Colonic mucosa (tissue), 4 donors: ENCODE measurements at regions not wholly inside any gene's neighbourhood (a gene's known extent, or its start where the extent isn't known, plus 50 kb on each side); places are given as distances from the start of the nearest gene placed in this dataset.

Experiments
- DNase-seq: peaks from one replicate; pipeline ENCODE4 v3.0.0-alpha.2; 2020
- H3K27ac ChIP-seq: fragments of 200-600 bp; one replicate; pipeline ENCODE4 v1.8.0; 2021
- H3K27me3 ChIP-seq: fragments of 200-600 bp; one replicate; pipeline ENCODE4 v1.8.0; 2021
- H3K36me3 ChIP-seq: fragments of 200-600 bp; one replicate; pipeline ENCODE4 v1.8.0; 2021
- H3K4me1 ChIP-seq: fragments of 200-600 bp; one replicate; pipeline ENCODE4 v1.8.0; 2021; ENCODE audit warnings: mild to moderate bottlenecking
- H3K4me3 ChIP-seq: fragments of 200-600 bp; one replicate; pipeline ENCODE4 v1.8.0; 2021
- H3K9ac ChIP-seq, 2 donors: one replicate each; pipeline ENCODE4 v1.7.0; 2013; ENCODE audit warnings: control low read depth in 2 of 2, low read depth in 2 of 2, low read length in 2 of 2
- H3K9me3 ChIP-seq: fragments of 200-600 bp; one replicate; pipeline ENCODE4 v1.8.0; 2021
- intact Hi-C: fragments of 100-400 bp; cut with DNase I; formaldehyde crosslinking; loops from one replicate; pipeline ENCODE4 v1.14.1; 2022
- TF ChIP-seq, protein P1 (sequence below): fragments of 200-600 bp; IDR thresholded peaks from one replicate; pipeline ENCODE4 v1.8.0; 2022; ENCODE audit warnings: antibody characterized with exemption, mild to moderate bottlenecking
- donor health status: healthy.
- donor health status: DM: no; HTN: no; CAD: no.
- donor health status: DM: no; HTN: no; CAD: no.

DNA sequence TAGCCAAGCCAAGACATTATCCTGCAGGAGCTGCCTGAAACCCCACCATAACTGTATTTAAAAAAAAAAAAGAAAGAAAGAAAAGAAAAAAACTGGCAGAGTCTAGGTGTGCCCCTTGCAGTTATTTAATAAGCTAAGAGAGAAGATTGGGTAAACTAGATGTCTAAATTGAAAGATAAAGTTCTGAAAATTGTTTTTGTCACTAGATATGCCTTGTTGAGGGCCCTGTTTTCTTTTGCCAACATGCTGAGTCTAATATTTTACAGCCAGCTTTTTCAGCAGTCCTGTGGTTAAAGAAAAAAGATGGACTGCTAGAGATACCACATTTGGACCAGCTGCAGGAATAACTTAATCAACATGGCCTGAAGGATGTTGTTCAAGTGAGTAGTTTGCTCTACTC, 116.3 kb upstream of the TCF21 start:
- Histone ChIP-seq H3K4me1 (no peaks in the 10 kb centered on the region), H3K27me3 (no peaks in the 10 kb centered on the region), H3K9ac (no peak overlapping the region), H3K9me3 (no peaks in the 10 kb centered on the region), H3K36me3 (no peaks in the 10 kb centered on the region), H3K4me3 (no peak overlapping the region), H3K27ac (no peak overlapping the region)
- TF ChIP-seq, protein P1, sequence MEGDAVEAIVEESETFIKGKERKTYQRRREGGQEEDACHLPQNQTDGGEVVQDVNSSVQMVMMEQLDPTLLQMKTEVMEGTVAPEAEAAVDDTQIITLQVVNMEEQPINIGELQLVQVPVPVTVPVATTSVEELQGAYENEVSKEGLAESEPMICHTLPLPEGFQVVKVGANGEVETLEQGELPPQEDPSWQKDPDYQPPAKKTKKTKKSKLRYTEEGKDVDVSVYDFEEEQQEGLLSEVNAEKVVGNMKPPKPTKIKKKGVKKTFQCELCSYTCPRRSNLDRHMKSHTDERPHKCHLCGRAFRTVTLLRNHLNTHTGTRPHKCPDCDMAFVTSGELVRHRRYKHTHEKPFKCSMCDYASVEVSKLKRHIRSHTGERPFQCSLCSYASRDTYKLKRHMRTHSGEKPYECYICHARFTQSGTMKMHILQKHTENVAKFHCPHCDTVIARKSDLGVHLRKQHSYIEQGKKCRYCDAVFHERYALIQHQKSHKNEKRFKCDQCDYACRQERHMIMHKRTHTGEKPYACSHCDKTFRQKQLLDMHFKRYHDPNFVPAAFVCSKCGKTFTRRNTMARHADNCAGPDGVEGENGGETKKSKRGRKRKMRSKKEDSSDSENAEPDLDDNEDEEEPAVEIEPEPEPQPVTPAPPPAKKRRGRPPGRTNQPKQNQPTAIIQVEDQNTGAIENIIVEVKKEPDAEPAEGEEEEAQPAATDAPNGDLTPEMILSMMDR, result no peak
- no peak for DNase-seq
- intact Hi-C loops, result no loop called here

DNA sequence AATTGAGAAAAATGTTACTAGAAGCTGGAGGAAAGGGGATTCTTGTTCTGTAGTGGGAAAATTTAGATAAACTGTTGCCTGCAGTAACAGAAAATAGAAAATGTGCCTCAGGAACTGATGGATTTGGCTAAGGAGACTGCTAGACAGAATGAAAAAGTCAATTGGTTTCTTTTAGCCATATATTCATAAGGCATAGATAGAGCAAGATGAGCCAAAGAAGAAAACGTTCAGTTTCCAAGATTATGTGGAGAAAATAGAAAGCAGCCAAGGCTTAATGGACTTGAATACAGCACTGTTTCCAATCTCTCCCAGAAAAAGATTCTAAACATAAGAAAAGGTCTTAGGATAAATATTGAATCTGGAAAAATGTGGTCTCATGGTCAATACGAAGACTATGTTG, 115.1 kb upstream of the TCF21 start:
- no peaks in the 10 kb centered on the region for H3K4me1 ChIP-seq
- H3K4me3 ChIP-seq, result no peak overlapping the region
- H3K36me3 ChIP-seq, result no peaks in the 10 kb centered on the region
- intact Hi-C loops, result no loop called here
- H3K9me3 ChIP-seq, result no peaks in the 10 kb centered on the region
- H3K9ac ChIP-seq, result no peak overlapping the region
- TF ChIP-seq, protein P1, result no peak
- no peak overlapping the region for H3K27ac ChIP-seq
- no peaks in the 10 kb centered on the region for H3K27me3 ChIP-seq
- no peak for DNase-seq

DNA sequence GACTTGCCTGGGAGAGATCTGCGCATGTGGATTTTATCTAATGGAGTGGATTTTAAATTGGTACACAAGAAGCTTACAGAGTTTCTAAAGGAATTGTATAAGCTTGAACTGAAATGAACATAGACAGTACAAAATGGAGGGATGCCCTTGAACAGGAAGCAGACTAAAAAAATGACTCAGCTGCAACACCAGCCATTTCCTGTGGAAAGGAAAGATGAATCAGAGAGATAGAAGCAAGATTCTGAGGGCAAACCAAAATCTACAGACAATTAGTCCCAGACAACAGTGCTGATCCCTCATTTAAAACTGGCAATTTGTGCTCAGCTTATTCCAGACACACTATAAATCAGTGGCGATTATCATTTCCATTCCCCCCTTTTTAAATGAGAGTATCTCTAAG, 114.6 kb upstream of the TCF21 start:
- intact Hi-C loops, result no loop called here
- Histone ChIP-seq H3K4me3 (no peak overlapping the region), H3K4me1 (no peaks in the 10 kb centered on the region), H3K9me3 (no peaks in the 10 kb centered on the region), H3K27me3 (no peaks in the 10 kb centered on the region), H3K9ac (no peak overlapping the region), H3K27ac (no peak overlapping the region), H3K36me3 (no peaks in the 10 kb centered on the region)
- TF ChIP-seq, protein P1, result no peak
- DNase-seq, result no peak

DNA sequence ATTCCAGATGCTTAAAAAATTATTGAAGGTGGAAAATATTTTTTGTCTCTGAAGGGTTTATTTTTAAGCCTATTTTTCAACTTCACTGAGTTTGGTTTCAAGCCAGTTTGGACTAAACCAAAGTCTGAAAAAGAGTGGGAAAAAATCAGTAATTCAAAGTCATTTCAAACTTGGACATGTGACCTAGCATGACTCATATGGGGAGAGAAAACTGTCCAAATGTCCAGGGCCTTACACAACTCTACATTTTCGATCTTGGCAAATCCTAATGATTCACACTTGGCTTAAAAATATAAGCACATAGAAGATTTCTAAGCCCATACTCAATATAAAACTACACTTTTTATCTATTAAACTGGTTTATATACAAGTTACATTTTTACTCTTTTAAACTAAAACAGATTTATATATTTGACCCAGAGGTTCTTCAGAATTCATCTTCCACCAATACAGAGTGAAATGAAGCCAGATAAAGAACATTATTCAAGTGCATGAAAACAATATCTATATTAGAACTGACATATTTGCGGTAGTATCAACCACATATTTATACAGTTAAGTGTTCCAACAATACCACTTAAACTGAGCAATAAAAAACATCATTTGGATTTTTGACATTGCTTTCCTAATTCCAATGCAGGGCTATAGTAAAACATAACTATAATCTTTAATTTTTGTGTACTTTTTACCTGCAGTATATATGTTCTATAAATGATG, 110.3 kb upstream of the TCF21 start:
- no peak for DNase-seq
- intact Hi-C loops, result no loop called here
- H3K4me3 ChIP-seq, result no peak overlapping the region
- no peaks in the 10 kb centered on the region for H3K4me1 ChIP-seq
- H3K36me3 ChIP-seq, result no peaks in the 10 kb centered on the region
- TF ChIP-seq, protein P1, result no peak
- no peaks in the 10 kb centered on the region for H3K9me3 ChIP-seq
- H3K27ac ChIP-seq, result no peak overlapping the region
- H3K9ac ChIP-seq, result no peak overlapping the region
- no peaks in the 10 kb centered on the region for H3K27me3 ChIP-seq

DNA sequence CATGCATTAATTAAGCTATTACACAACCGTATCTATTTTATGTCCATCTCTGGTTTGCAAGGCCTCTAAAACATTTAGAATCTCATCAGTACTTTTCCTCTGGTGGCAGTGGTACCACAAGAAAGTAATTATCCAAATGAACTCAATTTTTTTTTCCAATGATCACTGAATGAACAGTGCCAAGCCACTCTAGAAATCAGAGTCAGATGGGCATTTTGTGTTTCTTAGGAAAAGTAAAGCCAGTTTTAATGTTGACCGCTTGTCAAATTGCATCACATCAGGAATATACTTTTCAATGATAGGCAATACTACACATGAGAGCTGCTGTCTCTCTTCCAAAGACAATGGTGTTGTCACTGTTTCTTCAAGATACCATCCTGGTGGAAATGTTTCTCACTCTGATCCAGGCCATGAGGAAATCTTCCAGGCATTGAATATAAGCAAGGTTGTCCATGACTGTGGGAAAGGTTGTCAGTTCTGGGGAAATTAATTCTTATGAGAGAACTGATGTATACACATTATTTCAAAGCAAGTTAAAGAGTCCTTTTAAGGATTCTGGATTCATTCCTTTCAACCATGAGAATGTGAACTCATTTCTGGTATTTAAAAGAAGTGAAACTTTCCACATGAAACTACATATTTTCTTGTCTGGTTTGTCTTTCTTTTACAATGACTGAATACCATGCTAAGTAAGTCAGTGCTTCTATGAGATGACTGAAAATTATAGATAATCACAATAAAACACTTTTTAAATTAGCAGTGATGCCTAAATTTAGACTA, 108.8 kb upstream of the TCF21 start:
- no peak overlapping the region for H3K9ac ChIP-seq
- no peak overlapping the region for H3K27ac ChIP-seq
- H3K36me3 ChIP-seq, result no peaks in the 10 kb centered on the region
- TF ChIP-seq, protein P1, result no peak
- no peaks in the 10 kb centered on the region for H3K4me1 ChIP-seq
- DNase-seq, result no peak
- no peak overlapping the region for H3K4me3 ChIP-seq
- H3K9me3 ChIP-seq, result no peaks in the 10 kb centered on the region
- no peaks in the 10 kb centered on the region for H3K27me3 ChIP-seq
- intact Hi-C loops, result no loop called here
